ENCODE measurements at regions not wholly inside any gene's neighbourhood (a gene's known extent, or its start where the extent isn't known, plus 50 kb on each side); places are given as distances from the start of the nearest gene placed in this dataset.

DNA sequence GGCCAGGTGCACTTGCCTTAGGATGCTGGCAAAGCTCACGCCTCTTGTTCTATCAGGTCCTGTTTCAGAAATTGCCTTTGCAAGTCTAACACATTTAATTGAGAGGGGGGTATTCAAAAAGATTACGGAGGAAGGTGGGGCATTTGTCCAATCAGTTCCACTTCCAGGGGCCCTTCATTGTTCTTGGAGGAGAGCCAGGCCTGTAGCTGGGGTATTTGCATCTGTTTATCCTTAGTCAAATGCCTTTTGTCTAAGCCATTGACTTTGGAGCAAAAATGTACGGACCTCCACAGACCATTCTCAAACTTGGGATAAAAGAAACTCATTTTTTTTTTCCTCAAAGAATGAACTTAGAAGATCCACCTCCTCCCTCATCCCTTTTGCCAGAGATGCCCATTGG, 582.0 kb downstream of the BCL11B start:
- POLR2A ChIA-PET = no interaction called here
- H3K4me3 ChIP-seq (ENCODE audit: low read depth, low read length) = no peak overlapping the region
- no peak for DNase-seq (ENCODE audit: low read depth, low spot score)
- TF ChIP-seq, protein P1, sequence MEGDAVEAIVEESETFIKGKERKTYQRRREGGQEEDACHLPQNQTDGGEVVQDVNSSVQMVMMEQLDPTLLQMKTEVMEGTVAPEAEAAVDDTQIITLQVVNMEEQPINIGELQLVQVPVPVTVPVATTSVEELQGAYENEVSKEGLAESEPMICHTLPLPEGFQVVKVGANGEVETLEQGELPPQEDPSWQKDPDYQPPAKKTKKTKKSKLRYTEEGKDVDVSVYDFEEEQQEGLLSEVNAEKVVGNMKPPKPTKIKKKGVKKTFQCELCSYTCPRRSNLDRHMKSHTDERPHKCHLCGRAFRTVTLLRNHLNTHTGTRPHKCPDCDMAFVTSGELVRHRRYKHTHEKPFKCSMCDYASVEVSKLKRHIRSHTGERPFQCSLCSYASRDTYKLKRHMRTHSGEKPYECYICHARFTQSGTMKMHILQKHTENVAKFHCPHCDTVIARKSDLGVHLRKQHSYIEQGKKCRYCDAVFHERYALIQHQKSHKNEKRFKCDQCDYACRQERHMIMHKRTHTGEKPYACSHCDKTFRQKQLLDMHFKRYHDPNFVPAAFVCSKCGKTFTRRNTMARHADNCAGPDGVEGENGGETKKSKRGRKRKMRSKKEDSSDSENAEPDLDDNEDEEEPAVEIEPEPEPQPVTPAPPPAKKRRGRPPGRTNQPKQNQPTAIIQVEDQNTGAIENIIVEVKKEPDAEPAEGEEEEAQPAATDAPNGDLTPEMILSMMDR (IDR thresholded peaks at IDR 0.05; ENCODE audit: insufficient read depth, low read length, missing control alignments) = no peak
- CTCF ChIA-PET = no interaction called here

DNA sequence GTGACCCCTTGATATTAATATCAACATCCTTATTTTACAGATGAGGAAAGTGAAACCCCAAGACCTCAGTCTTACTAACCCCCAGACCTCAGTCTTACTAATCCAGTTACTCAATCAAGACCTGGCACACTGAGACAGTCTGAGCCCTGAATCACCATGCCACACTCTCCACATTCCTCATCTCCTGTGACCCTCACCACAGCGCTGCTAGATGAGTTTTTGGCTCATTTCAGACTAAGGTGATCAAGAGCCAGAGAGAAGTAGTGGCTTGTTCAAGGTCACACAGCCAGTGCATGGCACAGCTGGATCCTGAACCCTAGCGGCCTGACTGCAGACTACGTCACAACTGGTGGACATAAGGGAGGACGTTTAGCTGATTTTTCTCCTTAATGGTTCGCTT, 579.2 kb downstream of the BCL11B start:
- CTCF ChIA-PET = interaction anchor here (1.0 kb wide), 1 partner anchor 10 kb away, joined by 3 read pairs; no protein-coding TSS in a partner anchor
- TF ChIP-seq, protein P1 (IDR thresholded peaks at IDR 0.05; ENCODE audit: insufficient read depth, low read length, missing control alignments) = no peak

DNA sequence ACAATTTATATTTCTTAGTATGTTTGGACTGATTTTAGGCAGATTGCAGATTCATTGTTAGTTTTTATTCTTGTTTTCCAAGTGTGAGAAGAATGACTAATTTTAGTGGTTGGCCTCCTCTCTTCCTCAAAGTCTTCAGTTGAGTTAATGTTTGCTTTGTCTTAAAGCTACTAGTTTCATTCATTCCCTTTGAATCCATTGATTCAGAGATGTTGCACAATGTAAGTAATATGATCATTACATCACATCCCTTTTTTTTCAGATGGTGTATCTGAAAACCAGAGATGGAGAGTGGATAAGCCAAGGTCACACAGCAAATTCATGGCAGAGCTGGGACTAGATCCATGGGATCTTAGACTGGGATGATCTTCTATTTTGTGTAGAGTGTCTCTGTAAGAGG, 577.5 kb downstream of the BCL11B start:
- TF ChIP-seq, protein P1 (IDR thresholded peaks at IDR 0.05; ENCODE audit: insufficient read depth, low read length, missing control alignments) = no peak
- H3K4me3 ChIP-seq (ENCODE audit: low read depth, low read length) = no peak overlapping the region
- POLR2A ChIA-PET = no interaction called here
- no peak for DNase-seq (ENCODE audit: low read depth, low spot score)
- CTCF ChIA-PET = no interaction called here

More for the DNA sequence above, 579.2 kb downstream of the BCL11B start:
- POLR2A ChIA-PET = no interaction called here
- no peak overlapping the region for H3K4me3 ChIP-seq (ENCODE audit: low read depth, low read length)
- DNase-seq (ENCODE audit: low read depth, low spot score) = no peak

DNA sequence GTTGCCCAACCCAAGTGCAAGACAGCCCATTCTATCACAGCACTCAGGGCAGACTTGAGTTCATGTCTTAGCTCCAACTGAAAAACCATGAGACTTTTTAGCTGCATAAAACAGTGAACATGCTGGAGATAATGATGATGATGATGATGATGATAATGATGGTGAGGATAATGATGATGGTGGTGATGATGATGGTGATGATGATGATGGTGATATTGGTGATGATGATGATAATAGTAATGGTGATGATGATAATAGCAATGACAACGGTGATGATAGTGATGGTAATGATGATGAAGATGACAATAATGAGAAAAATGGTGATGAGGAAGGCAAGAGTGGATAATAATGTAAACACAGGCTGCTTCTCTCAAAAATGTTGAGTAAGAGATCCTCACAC, 576.2 kb downstream of the BCL11B start:
- TF ChIP-seq, protein P1 (IDR thresholded peaks at IDR 0.05; ENCODE audit: insufficient read depth, low read length, missing control alignments) = no peak
- DNase-seq (ENCODE audit: low read depth, low spot score) = no peak
- CTCF ChIA-PET = no interaction called here
- no peak overlapping the region for H3K4me3 ChIP-seq (ENCODE audit: low read depth, low read length)
- POLR2A ChIA-PET = no interaction called here

DNA sequence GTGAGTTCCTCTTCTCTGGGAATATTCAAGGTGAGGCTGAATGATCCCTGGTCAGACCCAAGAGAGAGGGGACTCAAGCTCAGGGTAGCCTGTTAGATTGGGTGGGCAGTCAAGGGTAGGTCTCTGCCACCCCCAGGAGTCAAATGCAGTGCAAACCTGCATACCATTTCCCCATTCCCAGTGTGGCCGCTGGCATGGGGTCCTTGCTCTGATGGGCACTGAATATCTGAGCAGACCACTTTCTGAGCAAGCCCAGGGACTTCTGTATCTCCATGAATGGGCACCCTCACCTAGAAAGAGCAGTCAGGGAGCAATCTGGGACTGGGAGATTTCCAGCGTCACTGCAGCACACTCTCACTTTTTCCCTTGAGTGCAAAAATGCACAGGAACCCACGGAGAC, 573.7 kb downstream of the BCL11B start:
- H3K4me3 ChIP-seq (ENCODE audit: low read depth, low read length) = no peak overlapping the region
- DNase-seq (ENCODE audit: low read depth, low spot score) = no peak
- POLR2A ChIA-PET = no interaction called here
- TF ChIP-seq, protein P1 (IDR thresholded peaks at IDR 0.05; ENCODE audit: insufficient read depth, low read length, missing control alignments) = no peak
- CTCF ChIA-PET = no interaction called here

DNA sequence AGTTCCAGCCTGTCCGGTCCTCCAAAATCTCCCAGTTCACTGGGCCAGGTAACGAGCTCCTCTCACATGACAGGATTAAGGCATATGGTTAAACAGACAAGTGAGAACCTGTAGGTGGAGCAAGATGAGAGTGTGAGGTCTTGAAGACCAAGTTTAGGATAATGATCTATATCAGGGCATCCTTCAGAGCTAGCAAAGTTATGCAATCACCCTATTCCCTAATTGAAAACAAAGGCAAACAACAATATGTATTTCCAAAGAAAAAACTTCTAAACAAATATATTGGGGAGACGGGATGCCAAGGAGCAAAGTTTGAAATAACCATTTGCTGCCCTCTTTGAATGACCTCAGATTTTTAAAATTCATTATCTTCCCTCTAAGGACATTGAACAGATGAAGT, 571.2 kb downstream of the BCL11B start:
- CTCF ChIA-PET = no interaction called here
- H3K4me3 ChIP-seq (ENCODE audit: low read depth, low read length) = no peak overlapping the region
- POLR2A ChIA-PET = no interaction called here
- DNase-seq (ENCODE audit: low read depth, low spot score) = no peak
- TF ChIP-seq, protein P1 (IDR thresholded peaks at IDR 0.05; ENCODE audit: insufficient read depth, low read length, missing control alignments) = no peak

All from AG04449 (cell line).